OCI-LY1 (cell line): ENCODE measurements at regions not wholly inside any gene's neighbourhood (a gene's known extent, or its start where the extent isn't known, plus 50 kb on each side); places are given as distances from the start of the nearest gene placed in this dataset.

Experiments
- H2AFZ ChIP-seq: fragments of 200-600 bp; sonication (generic), shearing (Covaris generic); 2 replicates; pipeline ENCODE4 v1.6.0; 2014; ENCODE audit warnings: antibody characterized with exemption, mild to moderate bottlenecking, low read length
- H3F3A ChIP-seq: fragments of 200-600 bp; sonication (generic), shearing (Covaris generic); 2 replicates; pipeline ENCODE4 v1.6.0; 2014; ENCODE audit warnings: mild to moderate bottlenecking, antibody characterized with exemption, low read length, moderate library complexity; ENCODE audit not compliant: insufficient read depth
- H3K27ac ChIP-seq: fragments of 200-600 bp; sonication (generic); 2 replicates; pipeline ENCODE4 v1.5.1; 2014; ENCODE audit warnings: low read length, mixed run types, mild to moderate bottlenecking, low read depth; ENCODE audit not compliant: poor library complexity, severe bottlenecking
- H3K27me3 ChIP-seq: fragments of 200-600 bp; sonication (generic); 2 replicates; pipeline ENCODE4 v1.6.0; 2014; ENCODE audit warnings: antibody characterized with exemption, mild to moderate bottlenecking, low read length, moderate library complexity; ENCODE audit not compliant: insufficient read depth
- H3K36me3 ChIP-seq: fragments of 200-600 bp; sonication (generic); 2 replicates; pipeline ENCODE4 v1.6.1; 2014; ENCODE audit warnings: mild to moderate bottlenecking, antibody characterized with exemption, low read length, moderate library complexity, mixed read lengths; ENCODE audit not compliant: insufficient read depth
- H3K4me1 ChIP-seq: fragments of 200-600 bp; sonication (generic); 2 replicates; pipeline ENCODE4 v1.5.1; 2014; ENCODE audit warnings: mild to moderate bottlenecking, low read length, moderate library complexity; ENCODE audit not compliant: insufficient read depth, severe bottlenecking
- H3K4me2 ChIP-seq: fragments of 200-600 bp; sonication (generic), shearing (Covaris generic); 2 replicates; pipeline ENCODE4 v1.6.1; 2014; ENCODE audit warnings: low read length
- H3K4me3 ChIP-seq: fragments of 200-600 bp; sonication (generic); 2 replicates; pipeline ENCODE4 v1.5.1; 2014; ENCODE audit warnings: low read length, low read depth, mild to moderate bottlenecking, mixed read lengths; ENCODE audit not compliant: poor library complexity, severe bottlenecking
- H3K79me2 ChIP-seq: fragments of 200-600 bp; shearing (Covaris generic); 2 replicates; pipeline ENCODE4 v1.6.1; 2016; ENCODE audit warnings: mixed run types, low read length, mixed read lengths; ENCODE audit not compliant: insufficient read depth
- H3K9ac ChIP-seq: fragments of 200-600 bp; sonication (generic), shearing (Covaris generic); 2 replicates; pipeline ENCODE4 v1.6.1; 2014; ENCODE audit warnings: mild to moderate bottlenecking, low read length, mixed read lengths
- H3K9me2 ChIP-seq: fragments of 200-600 bp; sonication (generic), shearing (Covaris generic); 2 replicates; pipeline ENCODE4 v1.6.1; 2014; ENCODE audit warnings: low read depth, mild to moderate bottlenecking, low read length, mixed read lengths
- H3K9me3 ChIP-seq: fragments of 200-600 bp; shearing (Covaris generic); 2 replicates; pipeline ENCODE4 v1.6.1; 2014; ENCODE audit warnings: low read length, mixed read lengths
- H4K20me1 ChIP-seq: fragments of 200-600 bp; sonication (generic), shearing (Covaris generic); 2 replicates; pipeline ENCODE4 v1.6.0; 2016; ENCODE audit warnings: mild to moderate bottlenecking, low read length; ENCODE audit not compliant: insufficient read depth
- CTCF ChIP-seq: fragments of 200-600 bp; sonication (generic), shearing (Covaris generic); IDR thresholded peaks from 2 replicates; pipeline ENCODE4 v1.5.1; 2017; ENCODE audit warnings: mild to moderate bottlenecking, antibody characterized with exemption, low read length, moderate library complexity, mixed read lengths
- EZH2 ChIP-seq: fragments of 200-600 bp; sonication (generic), shearing (Covaris generic); IDR thresholded peaks from 2 replicates; pipeline ENCODE4 v1.8.0; 2017; ENCODE audit warnings: borderline replicate concordance, mixed run types, mild to moderate bottlenecking, antibody characterized with exemption, low read length, moderate library complexity, mixed read lengths

- Histone ChIP-seq H3K4me2 (no peak overlapping the region), H3K9me2 (no peaks in the 10 kb centered on the region), H4K20me1 (no peaks in the 10 kb centered on the region), H3K4me3 (no peak overlapping the region), H3K79me2 (no peaks in the 10 kb centered on the region), H3F3A (no peaks in the 10 kb centered on the region), H3K4me1 (peaks cover 18% of the 10 kb centered on the region), H2AFZ (no peak overlapping the region), H3K36me3 (no peaks in the 10 kb centered on the region), H3K27ac (no peak overlapping the region), H3K27me3 (no peaks in the 10 kb centered on the region), H3K9me3 (no peaks in the 10 kb centered on the region), H3K9ac (no peak overlapping the region)
- TF ChIP-seq EZH2 (no peak), CTCF (no peak)
Observed at GRCh38 chr5:124399426-124399961, 346.9 kb downstream of the ZNF608 start.

DNA sequence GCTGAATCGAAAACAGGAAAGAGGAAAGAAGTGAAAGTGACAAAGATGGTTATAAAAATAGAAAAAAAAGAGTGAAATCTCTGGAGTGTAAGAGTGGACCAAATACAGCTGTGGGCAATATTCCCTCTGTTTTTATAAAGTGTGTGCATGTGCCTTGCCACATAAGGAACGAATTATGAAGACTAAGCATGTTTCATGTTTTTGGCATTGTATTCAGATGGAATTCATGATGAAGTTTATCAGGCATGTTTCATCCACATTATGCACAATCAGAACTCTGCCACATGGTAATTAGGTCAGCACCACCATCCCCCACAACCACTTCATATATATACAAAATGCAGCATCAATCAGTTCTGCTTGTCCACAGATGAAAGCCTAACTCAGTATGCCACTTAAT is 348.0 kb downstream of the ZNF608 start:
- Histone ChIP-seq H3K9me2 (no peaks in the 10 kb centered on the region), H3K27ac (no peak overlapping the region), H3K9me3 (no peaks in the 10 kb centered on the region), H3K4me1 (peaks cover 14% of the 10 kb centered on the region), H3K36me3 (no peaks in the 10 kb centered on the region), H3K4me2 (no peak overlapping the region), H4K20me1 (no peaks in the 10 kb centered on the region), H3K79me2 (no peaks in the 10 kb centered on the region), H3K4me3 (no peak overlapping the region), H3K27me3 (no peaks in the 10 kb centered on the region), H2AFZ (no peak overlapping the region), H3K9ac (no peak overlapping the region), H3F3A (no peaks in the 10 kb centered on the region)
- no peak for TF ChIP-seq EZH2
- TF ChIP-seq CTCF: no peak

- Histone ChIP-seq H3F3A (no peaks in the 10 kb centered on the region), H4K20me1 (no peaks in the 10 kb centered on the region), H3K4me3 (no peak overlapping the region), H3K36me3 (no peaks in the 10 kb centered on the region), H3K79me2 (no peaks in the 10 kb centered on the region), H3K27ac (no peak overlapping the region), H3K27me3 (no peaks in the 10 kb centered on the region), H3K9me2 (no peaks in the 10 kb centered on the region), H3K9ac (no peak overlapping the region), H3K4me1 (peaks cover 13% of the 10 kb centered on the region), H3K4me2 (no peak overlapping the region), H2AFZ (no peak overlapping the region), H3K9me3 (no peaks in the 10 kb centered on the region)
- TF ChIP-seq EZH2: no peak
- no peak for TF ChIP-seq CTCF
Observed at GRCh38 chr5:124397317-124397716, 349.1 kb downstream of the ZNF608 start.
